ENCODE measurements at regions not wholly inside any gene's neighbourhood (a gene's known extent, or its start where the extent isn't known, plus 50 kb on each side); places are given as distances from the start of the nearest gene placed in this dataset.

DNA sequence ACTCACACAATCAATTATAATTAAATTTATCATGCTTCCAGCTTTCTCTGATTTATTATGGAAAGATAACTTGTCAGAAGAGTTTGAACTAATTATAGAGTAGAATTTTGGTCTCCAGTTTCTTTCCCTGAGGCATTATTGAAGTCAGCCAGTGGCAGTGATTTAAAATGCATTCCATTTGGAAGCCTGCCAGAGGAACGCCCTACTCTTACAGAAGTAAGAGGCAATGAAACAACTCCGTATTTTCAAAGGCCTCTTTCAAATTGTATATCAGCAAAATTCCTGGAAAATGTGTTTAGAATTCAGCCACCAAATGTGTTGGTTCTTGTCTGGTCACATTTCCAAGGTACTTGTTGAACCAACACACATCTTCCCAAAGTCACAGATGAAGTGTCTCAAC is 640.9 kb downstream of the SEMA5A start:
- TF ChIP-seq, protein P1, sequence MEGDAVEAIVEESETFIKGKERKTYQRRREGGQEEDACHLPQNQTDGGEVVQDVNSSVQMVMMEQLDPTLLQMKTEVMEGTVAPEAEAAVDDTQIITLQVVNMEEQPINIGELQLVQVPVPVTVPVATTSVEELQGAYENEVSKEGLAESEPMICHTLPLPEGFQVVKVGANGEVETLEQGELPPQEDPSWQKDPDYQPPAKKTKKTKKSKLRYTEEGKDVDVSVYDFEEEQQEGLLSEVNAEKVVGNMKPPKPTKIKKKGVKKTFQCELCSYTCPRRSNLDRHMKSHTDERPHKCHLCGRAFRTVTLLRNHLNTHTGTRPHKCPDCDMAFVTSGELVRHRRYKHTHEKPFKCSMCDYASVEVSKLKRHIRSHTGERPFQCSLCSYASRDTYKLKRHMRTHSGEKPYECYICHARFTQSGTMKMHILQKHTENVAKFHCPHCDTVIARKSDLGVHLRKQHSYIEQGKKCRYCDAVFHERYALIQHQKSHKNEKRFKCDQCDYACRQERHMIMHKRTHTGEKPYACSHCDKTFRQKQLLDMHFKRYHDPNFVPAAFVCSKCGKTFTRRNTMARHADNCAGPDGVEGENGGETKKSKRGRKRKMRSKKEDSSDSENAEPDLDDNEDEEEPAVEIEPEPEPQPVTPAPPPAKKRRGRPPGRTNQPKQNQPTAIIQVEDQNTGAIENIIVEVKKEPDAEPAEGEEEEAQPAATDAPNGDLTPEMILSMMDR (IDR thresholded peaks at IDR 0.05): no peak
- no peak for TF ChIP-seq EP300 (IDR thresholded peaks at IDR 0.05)
